ENCODE measurements at regions not wholly inside any gene's neighbourhood (a gene's known extent, or its start where the extent isn't known, plus 50 kb on each side); places are given as distances from the start of the nearest gene placed in this dataset.

- TF ChIP-seq CHD2 (IDR thresholded peaks at IDR 0.05; ENCODE audit: low read length, partially characterized antibody) (no peak), RXRA (IDR thresholded peaks at IDR 0.05; ENCODE audit: borderline replicate concordance, low read depth) (no peak), MAX (IDR thresholded peaks at IDR 0.05; ENCODE audit: low read depth) (no peak)
Measured at GRCh38 chr2:216777637-216778273, 82.1 kb downstream of the TNP1 start.
